Chondrocyte (in vitro differentiated cells): ENCODE measurements at regions not wholly inside any gene's neighbourhood (a gene's known extent, or its start where the extent isn't known, plus 50 kb on each side); places are given as distances from the start of the nearest gene placed in this dataset.

ENCODE experiments used
- DNase-seq: peaks from one replicate; pipeline ENCODE4 v3.0.0; 2021; ENCODE audit warnings: mixed read lengths, low spot score
- H3K27ac Mint-ChIP-seq: one replicate; pipeline ENCODE4 v1.8.0; 2021; ENCODE audit warnings: mild to moderate bottlenecking, moderate library complexity, mixed read lengths; ENCODE audit not compliant: unreplicated experiment
- H3K27me3 Mint-ChIP-seq: 2 replicates; pipeline ENCODE4 v1.8.0; 2021; ENCODE audit warnings: low read depth, mixed read lengths
- H3K36me3 Mint-ChIP-seq: 2 replicates; pipeline ENCODE4 v1.8.0; 2021; ENCODE audit warnings: low read depth, mixed read lengths
- H3K4me1 Mint-ChIP-seq: 2 replicates; pipeline ENCODE4 v1.8.0; 2021; ENCODE audit warnings: low read depth, mild to moderate bottlenecking, mixed read lengths
- H3K4me3 Mint-ChIP-seq: one replicate; pipeline ENCODE4 v1.8.0; 2021; ENCODE audit warnings: mild to moderate bottlenecking, moderate library complexity, mixed read lengths; ENCODE audit not compliant: unreplicated experiment
- H3K9me3 Mint-ChIP-seq: 2 replicates; pipeline ENCODE4 v1.8.0; 2021; ENCODE audit warnings: low read depth, mixed read lengths
- TF ChIP-seq, protein P1 (sequence below): fragments of 200-600 bp; sonication (generic); IDR thresholded peaks from 2 replicates; pipeline ENCODE4 v1.5.0; 2021; ENCODE audit warnings: antibody characterized with exemption, mild to moderate bottlenecking, moderate library complexity

DNA sequence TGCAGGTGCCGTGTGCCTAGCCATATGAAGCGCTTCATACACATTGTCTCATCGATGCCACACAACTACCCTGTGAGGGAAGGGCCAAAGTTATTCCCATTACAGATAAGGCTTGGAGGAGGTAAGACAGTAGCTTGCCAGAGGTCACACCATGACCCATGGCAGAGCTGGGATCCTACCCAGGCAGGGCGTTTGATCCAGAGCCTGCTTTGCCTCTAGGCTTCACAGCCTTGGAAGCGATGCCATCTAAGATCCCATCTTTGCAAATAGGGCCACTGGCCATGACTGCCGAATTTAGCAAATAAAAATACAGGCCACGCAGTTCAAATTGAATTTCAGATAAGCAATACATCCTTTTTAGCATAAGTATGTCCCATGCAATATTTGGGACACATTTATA, 358.2 kb downstream of the BCOR start:
- no peak overlapping the region for H3K4me3 Mint-ChIP-seq
- H3K27me3 Mint-ChIP-seq, result no peaks in the 10 kb centered on the region
- H3K4me1 Mint-ChIP-seq, result peaks cover 13% of the 10 kb centered on the region
- H3K36me3 Mint-ChIP-seq, result no peaks in the 10 kb centered on the region
- TF ChIP-seq, protein P1, sequence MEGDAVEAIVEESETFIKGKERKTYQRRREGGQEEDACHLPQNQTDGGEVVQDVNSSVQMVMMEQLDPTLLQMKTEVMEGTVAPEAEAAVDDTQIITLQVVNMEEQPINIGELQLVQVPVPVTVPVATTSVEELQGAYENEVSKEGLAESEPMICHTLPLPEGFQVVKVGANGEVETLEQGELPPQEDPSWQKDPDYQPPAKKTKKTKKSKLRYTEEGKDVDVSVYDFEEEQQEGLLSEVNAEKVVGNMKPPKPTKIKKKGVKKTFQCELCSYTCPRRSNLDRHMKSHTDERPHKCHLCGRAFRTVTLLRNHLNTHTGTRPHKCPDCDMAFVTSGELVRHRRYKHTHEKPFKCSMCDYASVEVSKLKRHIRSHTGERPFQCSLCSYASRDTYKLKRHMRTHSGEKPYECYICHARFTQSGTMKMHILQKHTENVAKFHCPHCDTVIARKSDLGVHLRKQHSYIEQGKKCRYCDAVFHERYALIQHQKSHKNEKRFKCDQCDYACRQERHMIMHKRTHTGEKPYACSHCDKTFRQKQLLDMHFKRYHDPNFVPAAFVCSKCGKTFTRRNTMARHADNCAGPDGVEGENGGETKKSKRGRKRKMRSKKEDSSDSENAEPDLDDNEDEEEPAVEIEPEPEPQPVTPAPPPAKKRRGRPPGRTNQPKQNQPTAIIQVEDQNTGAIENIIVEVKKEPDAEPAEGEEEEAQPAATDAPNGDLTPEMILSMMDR, result no peak
- no peak overlapping the region for H3K27ac Mint-ChIP-seq
- DNase-seq, result no peak
- H3K9me3 Mint-ChIP-seq, result no peaks in the 10 kb centered on the region

- DNase-seq, result no peak
- peaks cover 13% of the 10 kb centered on the region for H3K4me1 Mint-ChIP-seq
- no peak overlapping the region for H3K27ac Mint-ChIP-seq
- no peaks in the 10 kb centered on the region for H3K9me3 Mint-ChIP-seq
- no peaks in the 10 kb centered on the region for H3K27me3 Mint-ChIP-seq
- H3K36me3 Mint-ChIP-seq, result no peaks in the 10 kb centered on the region
- H3K4me3 Mint-ChIP-seq, result no peak overlapping the region
- TF ChIP-seq, protein P1, result no peak
Observed at GRCh38 chrX:39740078-39740477, 357.7 kb downstream of the BCOR start.

GRCh38 chrX:39741904-39742303, 355.9 kb downstream of the BCOR start:
- DNase-seq, result no peak
- no peaks in the 10 kb centered on the region for H3K9me3 Mint-ChIP-seq
- peaks cover 2% of the 10 kb centered on the region for H3K4me1 Mint-ChIP-seq
- H3K36me3 Mint-ChIP-seq, result no peaks in the 10 kb centered on the region
- TF ChIP-seq, protein P1, result no peak
- H3K27me3 Mint-ChIP-seq, result no peaks in the 10 kb centered on the region
- H3K27ac Mint-ChIP-seq, result no peak overlapping the region
- no peak overlapping the region for H3K4me3 Mint-ChIP-seq

DNA sequence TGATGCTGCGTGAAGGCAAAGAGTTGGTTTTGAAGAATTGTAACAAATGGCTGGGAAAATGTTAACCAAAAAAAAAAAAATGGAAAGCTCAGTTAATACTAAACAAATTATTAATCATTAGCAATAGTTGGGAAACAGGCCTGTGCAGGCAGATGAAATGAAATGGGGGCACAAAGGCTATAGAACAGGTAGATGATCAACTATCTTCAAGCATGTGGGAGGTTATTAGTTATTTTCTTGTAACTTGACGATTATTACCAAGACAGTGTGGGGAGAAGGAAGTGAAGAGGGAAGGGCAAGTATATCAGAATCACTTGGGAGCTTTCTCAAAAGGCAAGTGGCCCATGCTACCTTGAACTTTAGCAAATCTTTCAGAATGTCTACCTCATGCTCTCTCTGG, 351.9 kb downstream of the BCOR start:
- no peak overlapping the region for H3K4me3 Mint-ChIP-seq
- H3K36me3 Mint-ChIP-seq, result no peaks in the 10 kb centered on the region
- no peaks in the 10 kb centered on the region for H3K9me3 Mint-ChIP-seq
- DNase-seq, result no peak
- H3K4me1 Mint-ChIP-seq, result no peaks in the 10 kb centered on the region
- no peak overlapping the region for H3K27ac Mint-ChIP-seq
- H3K27me3 Mint-ChIP-seq, result no peaks in the 10 kb centered on the region
- TF ChIP-seq, protein P1, result no peak

DNA sequence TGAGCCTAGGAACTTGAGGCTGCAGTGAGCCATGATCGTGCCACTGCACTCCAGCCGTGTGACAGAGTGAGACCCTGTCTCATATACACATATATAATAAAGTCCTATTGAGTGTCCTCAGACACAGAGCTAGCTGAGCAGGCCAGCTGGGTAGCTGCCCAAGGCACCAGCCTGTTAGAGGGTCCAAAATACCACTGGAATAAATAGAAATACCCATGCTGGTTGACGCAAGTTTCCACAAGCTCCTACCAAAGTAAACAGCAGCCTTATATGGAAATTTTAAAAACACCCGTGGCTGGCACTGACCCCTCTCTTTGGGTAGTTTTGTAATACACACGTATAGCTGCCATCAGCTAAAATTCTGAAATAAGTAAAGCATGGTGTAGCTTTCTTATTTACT, 348.6 kb downstream of the BCOR start:
- DNase-seq, result no peak
- Mint-ChIP-seq H3K36me3 (no peaks in the 10 kb centered on the region), H3K27ac (no peak overlapping the region), H3K4me1 (peaks cover 17% of the 10 kb centered on the region), H3K27me3 (no peaks in the 10 kb centered on the region), H3K4me3 (no peak overlapping the region), H3K9me3 (peaks cover 3% of the 10 kb centered on the region)
- TF ChIP-seq, protein P1, result no peak
